ENCODE measurements at regions not wholly inside any gene's neighbourhood (a gene's known extent, or its start where the extent isn't known, plus 50 kb on each side); places are given as distances from the start of the nearest gene placed in this dataset.

- TF ChIP-seq EZH2 (IDR thresholded peaks at IDR 0.05; ENCODE audit: low read length): no peak
- TF ChIP-seq CTCF (optimal IDR thresholded peaks at IDR 0.05 in 1 of 3, IDR thresholded peaks at IDR 0.05 in 1 of 3, conservative IDR thresholded peaks at IDR 0.05 in 1 of 3; ENCODE audit: extremely low read depth in 1 of 3, insufficient read depth in 2 of 3, low read length in 3 of 3): no peak
Observed at GRCh38 chr1:94759188-94759587, 61.0 kb upstream of the SLC44A3 start.
